WTC11 (cell line): ENCODE measurements at regions not wholly inside any gene's neighbourhood (a gene's known extent, or its start where the extent isn't known, plus 50 kb on each side); places are given as distances from the start of the nearest gene placed in this dataset.

Experiments
- ATAC-seq: fragments of 200-7000 bp; cut with Tn5 transposase; 2 replicates; pipeline ENCODE4 v1.10.0; 2021; ENCODE audit warnings: mild to moderate bottlenecking, moderate library complexity
- CTCF ChIA-PET: fragments of 300-600 bp; sonication (Branson Sonifier 250); formaldehyde crosslinking; loops from one replicate; lab custom pipeline; 2021; ENCODE audit warnings: antibody characterized with exemption; lab: Charles Lee
- POLR2A ChIA-PET: fragments of 350-600 bp; sonication (Branson Sonifier 250); formaldehyde crosslinking; loops from one replicate; lab custom pipeline; 2021; ENCODE audit warnings: antibody characterized with exemption; lab: Charles Lee
- DNase-seq: peaks from one replicate; pipeline ENCODE4 v3.0.0; 2021; ENCODE audit warnings: low spot score
- H3K27ac Mint-ChIP-seq: 2 replicates; pipeline ENCODE4 v1.8.0; 2021; ENCODE audit warnings: mixed read lengths
- H3K27me3 Mint-ChIP-seq: 2 replicates; pipeline ENCODE4 v1.8.0; 2021; ENCODE audit warnings: low read depth, mild to moderate bottlenecking, moderate library complexity, mixed read lengths
- H3K36me3 Mint-ChIP-seq: 2 replicates; pipeline ENCODE4 v1.8.0; 2021; ENCODE audit warnings: mixed read lengths
- H3K4me1 Mint-ChIP-seq: 2 replicates; pipeline ENCODE4 v1.8.0; 2022; ENCODE audit warnings: mixed read lengths
- H3K4me3 Mint-ChIP-seq: 2 replicates; pipeline ENCODE4 v1.8.0; 2021; ENCODE audit warnings: mild to moderate bottlenecking, moderate library complexity, mixed read lengths
- H3K9me3 Mint-ChIP-seq: 2 replicates; pipeline ENCODE4 v1.8.0; 2021; ENCODE audit warnings: mixed read lengths
- ATF1 ChIP-seq: sonication (generic); formaldehyde crosslinking; IDR thresholded peaks from 2 replicates; pipeline ENCODE4 v1.8.1; 2023; ENCODE audit warnings: mild to moderate bottlenecking, moderate library complexity, missing genetic modification reagents
- EMX1 ChIP-seq: fragments of 250-450 bp; sonication (Bioruptor Pico); IDR thresholded peaks from 2 replicates; pipeline ENCODE4 v1.8.0; 2021; ENCODE audit warnings: mild to moderate bottlenecking
- HMGA2 ChIP-seq: fragments of 250-450 bp; sonication (Bioruptor Pico); IDR thresholded peaks from 2 replicates; pipeline ENCODE4 v1.4.0; 2021; ENCODE audit warnings: mild to moderate bottlenecking, moderate library complexity
- KAT7 ChIP-seq: sonication (generic); formaldehyde crosslinking; IDR thresholded peaks from 2 replicates; pipeline ENCODE4 v1.8.1; 2023; ENCODE audit warnings: missing genetic modification reagents, mild to moderate bottlenecking, borderline replicate concordance
- NFATC4 ChIP-seq: fragments of 250-450 bp; sonication (Bioruptor Pico); IDR thresholded peaks from 2 replicates; pipeline ENCODE4 v1.9.0; 2021; ENCODE audit warnings: mild to moderate bottlenecking
- NFYB ChIP-seq: sonication (generic); formaldehyde crosslinking; conservative IDR thresholded peaks from 2 replicates; pipeline ENCODE4 v1.8.0; 2022; ENCODE audit warnings: low read depth, missing genetic modification reagents
- NR2C2 ChIP-seq: sonication (generic); formaldehyde crosslinking; IDR thresholded peaks from 2 replicates; pipeline ENCODE4 v1.8.0; 2022; ENCODE audit warnings: mild to moderate bottlenecking, missing genetic modification reagents
- SMAD3 ChIP-seq: sonication (generic); formaldehyde crosslinking; IDR thresholded peaks from 2 replicates; pipeline ENCODE4 v1.8.0; 2022; ENCODE audit warnings: missing genetic modification reagents, mild to moderate bottlenecking, borderline replicate concordance
- SP1 ChIP-seq: sonication (generic); formaldehyde crosslinking; conservative IDR thresholded peaks from 2 replicates; pipeline ENCODE4 v1.8.1; 2022; ENCODE audit warnings: missing genetic modification reagents
- ZNF396 ChIP-seq: fragments of 250-450 bp; sonication (Bioruptor Pico); IDR thresholded peaks from 2 replicates; pipeline ENCODE4 v1.8.0; 2021; ENCODE audit warnings: mild to moderate bottlenecking, moderate library complexity, borderline replicate concordance
- ZNF423 ChIP-seq: fragments of 250-450 bp; sonication (Bioruptor Pico); IDR thresholded peaks from 2 replicates; pipeline ENCODE4 v2.1.2; 2022; ENCODE audit warnings: mild to moderate bottlenecking, moderate library complexity
- ZNF671 ChIP-seq: fragments of 250-450 bp; sonication (Bioruptor Pico); IDR thresholded peaks from 2 replicates; pipeline ENCODE4 v1.8.0; 2021; ENCODE audit warnings: mild to moderate bottlenecking
- TF ChIP-seq, protein P1 (sequence below): sonication (generic); formaldehyde crosslinking; IDR thresholded peaks from 2 replicates; pipeline ENCODE4 v1.8.0; 2023; ENCODE audit warnings: missing genetic modification reagents
- TF ChIP-seq, protein P2 (sequence below): sonication (generic); formaldehyde crosslinking; conservative IDR thresholded peaks from 2 replicates; pipeline ENCODE4 v1.8.1; 2022; ENCODE audit warnings: mild to moderate bottlenecking, missing genetic modification reagents
- TF ChIP-seq, protein P3 (sequence below): sonication (generic); formaldehyde crosslinking; IDR thresholded peaks from 2 replicates; pipeline ENCODE4 v1.8.1; 2022; ENCODE audit warnings: mild to moderate bottlenecking, missing genetic modification reagents, moderate library complexity, borderline replicate concordance
- TF ChIP-seq, protein P4 (sequence below): sonication (generic); formaldehyde crosslinking; IDR thresholded peaks from 2 replicates; pipeline ENCODE4 v1.8.0; 2022; ENCODE audit warnings: mild to moderate bottlenecking, missing genetic modification reagents
- TF ChIP-seq, protein P5 (sequence below): sonication (generic); formaldehyde crosslinking; IDR thresholded peaks from 2 replicates; pipeline ENCODE4 v1.8.1; 2023; ENCODE audit warnings: mild to moderate bottlenecking, missing genetic modification reagents
- TF ChIP-seq, protein P6 (sequence below): sonication (generic); formaldehyde crosslinking; IDR thresholded peaks from 2 replicates; pipeline ENCODE4 v1.8.1; 2023; ENCODE audit warnings: mild to moderate bottlenecking, missing genetic modification reagents, moderate library complexity
- TF ChIP-seq, protein P7 (sequence below): sonication (generic); formaldehyde crosslinking; IDR thresholded peaks from 2 replicates; pipeline ENCODE4 v1.8.1; 2022; ENCODE audit warnings: mild to moderate bottlenecking, moderate library complexity, missing genetic modification reagents
- TF ChIP-seq, protein P8 (sequence below): sonication (generic); formaldehyde crosslinking; IDR thresholded peaks from 2 replicates; pipeline ENCODE4 v1.8.0; 2022; ENCODE audit warnings: missing genetic modification reagents

DNA sequence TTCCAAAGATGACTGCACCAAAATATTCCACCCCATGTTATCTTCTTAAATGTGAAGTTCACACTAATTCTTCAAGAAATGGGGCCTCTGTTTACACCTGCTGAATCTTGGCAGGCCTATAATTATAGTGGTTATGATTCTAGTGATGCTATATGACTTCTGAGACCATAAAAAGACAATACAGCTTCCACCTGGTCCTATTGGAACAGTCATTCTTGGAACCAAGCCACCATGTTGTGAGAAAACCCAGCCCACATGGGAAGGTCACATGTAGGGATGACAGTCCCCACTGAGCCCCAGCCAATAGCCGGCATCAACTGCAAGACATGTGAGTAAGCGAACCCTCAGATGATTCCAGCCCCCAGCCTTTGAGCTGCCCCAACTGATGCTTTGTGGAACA lies 587.5 kb downstream of the MID1IP1 start (continued):
- TF ChIP-seq, protein P1, sequence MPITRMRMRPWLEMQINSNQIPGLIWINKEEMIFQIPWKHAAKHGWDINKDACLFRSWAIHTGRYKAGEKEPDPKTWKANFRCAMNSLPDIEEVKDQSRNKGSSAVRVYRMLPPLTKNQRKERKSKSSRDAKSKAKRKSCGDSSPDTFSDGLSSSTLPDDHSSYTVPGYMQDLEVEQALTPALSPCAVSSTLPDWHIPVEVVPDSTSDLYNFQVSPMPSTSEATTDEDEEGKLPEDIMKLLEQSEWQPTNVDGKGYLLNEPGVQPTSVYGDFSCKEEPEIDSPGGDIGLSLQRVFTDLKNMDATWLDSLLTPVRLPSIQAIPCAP, result no peak
- TF ChIP-seq ZNF396 (CRISPR knock-in tag) (no peak), ATF1 (no peak), NFYB (CRISPR knock-in tag) (no peak), ZNF671 (no peak), EMX1 (CRISPR knock-in tag) (no peak), SMAD3 (CRISPR knock-in tag) (no peak), NFATC4 (CRISPR knock-in tag) (no peak)
- TF ChIP-seq, protein P2, sequence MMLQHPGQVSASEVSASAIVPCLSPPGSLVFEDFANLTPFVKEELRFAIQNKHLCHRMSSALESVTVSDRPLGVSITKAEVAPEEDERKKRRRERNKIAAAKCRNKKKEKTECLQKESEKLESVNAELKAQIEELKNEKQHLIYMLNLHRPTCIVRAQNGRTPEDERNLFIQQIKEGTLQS (CRISPR knock-in tag), result no peak
- TF ChIP-seq, protein P3, sequence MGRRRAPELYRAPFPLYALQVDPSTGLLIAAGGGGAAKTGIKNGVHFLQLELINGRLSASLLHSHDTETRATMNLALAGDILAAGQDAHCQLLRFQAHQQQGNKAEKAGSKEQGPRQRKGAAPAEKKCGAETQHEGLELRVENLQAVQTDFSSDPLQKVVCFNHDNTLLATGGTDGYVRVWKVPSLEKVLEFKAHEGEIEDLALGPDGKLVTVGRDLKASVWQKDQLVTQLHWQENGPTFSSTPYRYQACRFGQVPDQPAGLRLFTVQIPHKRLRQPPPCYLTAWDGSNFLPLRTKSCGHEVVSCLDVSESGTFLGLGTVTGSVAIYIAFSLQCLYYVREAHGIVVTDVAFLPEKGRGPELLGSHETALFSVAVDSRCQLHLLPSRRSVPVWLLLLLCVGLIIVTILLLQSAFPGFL (CRISPR knock-in tag), result no peak

DNA sequence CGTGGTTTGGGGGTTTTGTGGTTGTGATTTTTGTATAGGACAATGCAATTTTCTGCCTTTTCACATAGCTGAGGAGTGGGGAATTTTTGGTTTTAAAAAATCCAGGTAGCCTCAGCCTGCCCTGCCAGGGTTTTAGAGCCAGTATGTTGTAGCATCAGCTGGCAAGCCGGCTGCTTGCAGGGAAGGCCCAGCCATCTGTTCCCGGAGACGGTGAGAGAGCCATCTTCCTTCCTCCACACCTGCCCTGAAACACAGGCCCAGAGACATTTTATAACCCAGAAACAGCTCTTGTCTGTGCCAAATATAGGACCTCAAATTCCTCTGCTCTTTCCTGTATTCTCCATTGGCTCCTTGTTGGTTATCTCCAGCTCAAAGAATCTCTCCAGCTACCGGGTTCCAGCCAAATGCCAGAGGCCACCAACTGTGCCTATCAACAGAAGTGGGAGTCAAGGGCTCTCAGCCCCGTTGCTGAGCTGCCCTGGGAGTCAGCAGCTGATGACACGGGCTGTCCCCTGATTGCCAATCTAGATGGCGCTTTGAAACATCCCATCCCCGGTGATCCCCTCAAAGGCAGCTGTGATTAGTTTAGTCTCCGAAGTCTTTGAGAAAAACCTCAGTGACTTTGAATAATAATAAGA lies 595.2 kb downstream of the MID1IP1 start:
- H3K4me3 Mint-ChIP-seq, result no peak overlapping the region
- no peak for DNase-seq
- no peaks in the 10 kb centered on the region for H3K36me3 Mint-ChIP-seq
- peaks cover 5% of the 10 kb centered on the region; the same call in 1 of the 2 replicates for H3K4me1 Mint-ChIP-seq
- no peaks in the 10 kb centered on the region for H3K27me3 Mint-ChIP-seq
- CTCF ChIA-PET, result no interaction called here
- no peaks in the 10 kb centered on the region for H3K9me3 Mint-ChIP-seq
- ATAC-seq, result no peak
- POLR2A ChIA-PET, result no interaction called here
- no peak overlapping the region for H3K27ac Mint-ChIP-seq
- no peak for TF ChIP-seq ZNF423
- TF ChIP-seq HMGA2, result no peak
- TF ChIP-seq, protein P4, sequence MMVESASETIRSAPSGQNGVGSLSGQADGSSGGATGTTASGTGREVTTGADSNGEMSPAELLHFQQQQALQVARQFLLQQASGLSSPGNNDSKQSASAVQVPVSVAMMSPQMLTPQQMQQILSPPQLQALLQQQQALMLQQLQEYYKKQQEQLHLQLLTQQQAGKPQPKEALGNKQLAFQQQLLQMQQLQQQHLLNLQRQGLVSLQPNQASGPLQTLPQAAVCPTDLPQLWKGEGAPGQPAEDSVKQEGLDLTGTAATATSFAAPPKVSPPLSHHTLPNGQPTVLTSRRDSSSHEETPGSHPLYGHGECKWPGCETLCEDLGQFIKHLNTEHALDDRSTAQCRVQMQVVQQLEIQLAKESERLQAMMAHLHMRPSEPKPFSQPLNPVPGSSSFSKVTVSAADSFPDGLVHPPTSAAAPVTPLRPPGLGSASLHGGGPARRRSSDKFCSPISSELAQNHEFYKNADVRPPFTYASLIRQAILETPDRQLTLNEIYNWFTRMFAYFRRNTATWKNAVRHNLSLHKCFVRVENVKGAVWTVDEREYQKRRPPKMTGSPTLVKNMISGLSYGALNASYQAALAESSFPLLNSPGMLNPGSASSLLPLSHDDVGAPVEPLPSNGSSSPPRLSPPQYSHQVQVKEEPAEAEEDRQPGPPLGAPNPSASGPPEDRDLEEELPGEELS (CRISPR knock-in tag), result no peak
- TF ChIP-seq, protein P5, sequence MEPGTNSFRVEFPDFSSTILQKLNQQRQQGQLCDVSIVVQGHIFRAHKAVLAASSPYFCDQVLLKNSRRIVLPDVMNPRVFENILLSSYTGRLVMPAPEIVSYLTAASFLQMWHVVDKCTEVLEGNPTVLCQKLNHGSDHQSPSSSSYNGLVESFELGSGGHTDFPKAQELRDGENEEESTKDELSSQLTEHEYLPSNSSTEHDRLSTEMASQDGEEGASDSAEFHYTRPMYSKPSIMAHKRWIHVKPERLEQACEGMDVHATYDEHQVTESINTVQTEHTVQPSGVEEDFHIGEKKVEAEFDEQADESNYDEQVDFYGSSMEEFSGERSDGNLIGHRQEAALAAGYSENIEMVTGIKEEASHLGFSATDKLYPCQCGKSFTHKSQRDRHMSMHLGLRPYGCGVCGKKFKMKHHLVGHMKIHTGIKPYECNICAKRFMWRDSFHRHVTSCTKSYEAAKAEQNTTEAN (CRISPR knock-in tag), result no peak
- TF ChIP-seq, protein P3 (CRISPR knock-in tag), result no peak
- TF ChIP-seq, protein P6, sequence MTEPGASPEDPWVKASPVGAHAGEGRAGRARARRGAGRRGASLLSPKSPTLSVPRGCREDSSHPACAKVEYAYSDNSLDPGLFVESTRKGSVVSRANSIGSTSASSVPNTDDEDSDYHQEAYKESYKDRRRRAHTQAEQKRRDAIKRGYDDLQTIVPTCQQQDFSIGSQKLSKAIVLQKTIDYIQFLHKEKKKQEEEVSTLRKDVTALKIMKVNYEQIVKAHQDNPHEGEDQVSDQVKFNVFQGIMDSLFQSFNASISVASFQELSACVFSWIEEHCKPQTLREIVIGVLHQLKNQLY, result no peak
- TF ChIP-seq, protein P7, sequence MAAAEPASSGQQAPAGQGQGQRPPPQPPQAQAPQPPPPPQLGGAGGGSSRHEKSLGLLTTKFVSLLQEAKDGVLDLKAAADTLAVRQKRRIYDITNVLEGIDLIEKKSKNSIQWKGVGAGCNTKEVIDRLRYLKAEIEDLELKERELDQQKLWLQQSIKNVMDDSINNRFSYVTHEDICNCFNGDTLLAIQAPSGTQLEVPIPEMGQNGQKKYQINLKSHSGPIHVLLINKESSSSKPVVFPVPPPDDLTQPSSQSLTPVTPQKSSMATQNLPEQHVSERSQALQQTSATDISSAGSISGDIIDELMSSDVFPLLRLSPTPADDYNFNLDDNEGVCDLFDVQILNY, result no peak
- TF ChIP-seq, protein P1, result no peak
- TF ChIP-seq KAT7 (CRISPR knock-in tag), result no peak
- TF ChIP-seq SP1 (CRISPR knock-in tag), result no peak
- TF ChIP-seq, protein P8, sequence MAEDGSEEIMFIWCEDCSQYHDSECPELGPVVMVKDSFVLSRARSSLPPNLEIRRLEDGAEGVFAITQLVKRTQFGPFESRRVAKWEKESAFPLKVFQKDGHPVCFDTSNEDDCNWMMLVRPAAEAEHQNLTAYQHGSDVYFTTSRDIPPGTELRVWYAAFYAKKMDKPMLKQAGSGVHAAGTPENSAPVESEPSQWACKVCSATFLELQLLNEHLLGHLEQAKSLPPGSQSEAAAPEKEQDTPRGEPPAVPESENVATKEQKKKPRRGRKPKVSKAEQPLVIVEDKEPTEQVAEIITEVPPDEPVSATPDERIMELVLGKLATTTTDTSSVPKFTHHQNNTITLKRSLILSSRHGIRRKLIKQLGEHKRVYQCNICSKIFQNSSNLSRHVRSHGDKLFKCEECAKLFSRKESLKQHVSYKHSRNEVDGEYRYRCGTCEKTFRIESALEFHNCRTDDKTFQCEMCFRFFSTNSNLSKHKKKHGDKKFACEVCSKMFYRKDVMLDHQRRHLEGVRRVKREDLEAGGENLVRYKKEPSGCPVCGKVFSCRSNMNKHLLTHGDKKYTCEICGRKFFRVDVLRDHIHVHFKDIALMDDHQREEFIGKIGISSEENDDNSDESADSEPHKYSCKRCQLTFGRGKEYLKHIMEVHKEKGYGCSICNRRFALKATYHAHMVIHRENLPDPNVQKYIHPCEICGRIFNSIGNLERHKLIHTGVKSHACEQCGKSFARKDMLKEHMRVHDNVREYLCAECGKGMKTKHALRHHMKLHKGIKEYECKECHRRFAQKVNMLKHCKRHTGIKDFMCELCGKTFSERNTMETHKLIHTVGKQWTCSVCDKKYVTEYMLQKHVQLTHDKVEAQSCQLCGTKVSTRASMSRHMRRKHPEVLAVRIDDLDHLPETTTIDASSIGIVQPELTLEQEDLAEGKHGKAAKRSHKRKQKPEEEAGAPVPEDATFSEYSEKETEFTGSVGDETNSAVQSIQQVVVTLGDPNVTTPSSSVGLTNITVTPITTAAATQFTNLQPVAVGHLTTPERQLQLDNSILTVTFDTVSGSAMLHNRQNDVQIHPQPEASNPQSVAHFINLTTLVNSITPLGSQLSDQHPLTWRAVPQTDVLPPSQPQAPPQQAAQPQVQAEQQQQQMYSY (CRISPR knock-in tag), result no peak
- TF ChIP-seq NR2C2, result no peak
